Astrocyte (in vitro differentiated cells and primary cell): ENCODE measurements at regions not wholly inside any gene's neighbourhood (a gene's known extent, or its start where the extent isn't known, plus 50 kb on each side); places are given as distances from the start of the nearest gene placed in this dataset.

Experiments used
- DNase-seq: peaks from one replicate; pipeline ENCODE4 v3.0.0-alpha.2; 2010; ENCODE audit warnings: low read depth
- FAIRE-seq: peaks from 2 replicates; lab custom pipeline; 2011; peaks lifted over from hg19 to GRCh38; lab: Jason Lieb, UNC
- H2AFZ ChIP-seq: 2 replicates; pipeline ENCODE4 v1.6.0; 2012; ENCODE audit warnings: low read depth, low read length, inconsistent platforms
- H3K27ac ChIP-seq: 2 replicates; pipeline ENCODE4 v1.5.1; 2011; ENCODE audit warnings: low read depth, low read length, inconsistent platforms
- H3K27me3 ChIP-seq: 2 replicates; pipeline ENCODE4 v1.6.0; 2011; ENCODE audit warnings: low read length, inconsistent platforms; ENCODE audit not compliant: insufficient read depth
- H3K36me3 ChIP-seq: 2 replicates; pipeline ENCODE4 v1.5.1; 2011; ENCODE audit warnings: low read length, inconsistent platforms; ENCODE audit not compliant: insufficient read depth
- H3K4me1 ChIP-seq: 2 replicates; pipeline ENCODE4 v1.5.1; 2011; ENCODE audit warnings: low read length, inconsistent platforms; ENCODE audit not compliant: insufficient read depth
- H3K4me2 ChIP-seq: 2 replicates; pipeline ENCODE4 v1.6.0; 2012; ENCODE audit warnings: low read length, inconsistent platforms
- H3K4me3 ChIP-seq: 2 replicates; pipeline ENCODE4 v1.5.1; 2011; ENCODE audit warnings: low read depth, mild to moderate bottlenecking, low read length, inconsistent platforms; ENCODE audit not compliant: insufficient read depth
- H3K79me2 ChIP-seq: 2 replicates; pipeline ENCODE4 v1.6.0; 2012; ENCODE audit warnings: mild to moderate bottlenecking, low read length, inconsistent platforms; ENCODE audit not compliant: insufficient read depth
- H3K9ac ChIP-seq: 2 replicates; pipeline ENCODE4 v1.6.0; 2012; ENCODE audit warnings: mild to moderate bottlenecking, low read length, inconsistent platforms
- H3K9me3 ChIP-seq: 2 replicates; pipeline ENCODE4 v1.5.1; 2012; ENCODE audit warnings: low read depth, mild to moderate bottlenecking, low read length, inconsistent platforms; ENCODE audit not compliant: insufficient read depth
- H4K20me1 ChIP-seq: 2 replicates; pipeline ENCODE4 v1.6.0; 2012; ENCODE audit warnings: low read length, inconsistent platforms; ENCODE audit not compliant: insufficient read depth
- H3K27ac Mint-ChIP-seq: one replicate; pipeline ENCODE4 v1.8.0; 2021; ENCODE audit warnings: mild to moderate bottlenecking, mixed read lengths; ENCODE audit not compliant: unreplicated experiment
- H3K27me3 Mint-ChIP-seq: one replicate; pipeline ENCODE4 v1.8.0; 2021; ENCODE audit warnings: low read depth, mixed read lengths; ENCODE audit not compliant: unreplicated experiment
- H3K36me3 Mint-ChIP-seq: one replicate; pipeline ENCODE4 v1.8.0; 2021; ENCODE audit warnings: low read depth, mixed read lengths; ENCODE audit not compliant: unreplicated experiment
- H3K4me1 Mint-ChIP-seq: one replicate; pipeline ENCODE4 v1.8.0; 2021; ENCODE audit warnings: low read depth, mixed read lengths; ENCODE audit not compliant: unreplicated experiment
- H3K4me3 Mint-ChIP-seq: one replicate; pipeline ENCODE4 v1.8.0; 2021; ENCODE audit warnings: mild to moderate bottlenecking, moderate library complexity, mixed read lengths; ENCODE audit not compliant: unreplicated experiment
- H3K9me3 Mint-ChIP-seq: one replicate; pipeline ENCODE4 v1.8.0; 2021; ENCODE audit warnings: mild to moderate bottlenecking, mixed read lengths; ENCODE audit not compliant: unreplicated experiment
- EZH2 ChIP-seq: IDR thresholded peaks from 2 replicates; pipeline ENCODE4 v1.6.1; 2012; ENCODE audit warnings: mild to moderate bottlenecking, low read length, inconsistent platforms; ENCODE audit not compliant: insufficient read depth
- TF ChIP-seq, protein P1 (sequence below): IDR thresholded peaks from 2 replicates; pipeline ENCODE4 v1.5.1; 2011; ENCODE audit warnings: low read depth, mild to moderate bottlenecking, inconsistent platforms, low read length, moderate library complexity; ENCODE audit not compliant: insufficient read depth

DNA sequence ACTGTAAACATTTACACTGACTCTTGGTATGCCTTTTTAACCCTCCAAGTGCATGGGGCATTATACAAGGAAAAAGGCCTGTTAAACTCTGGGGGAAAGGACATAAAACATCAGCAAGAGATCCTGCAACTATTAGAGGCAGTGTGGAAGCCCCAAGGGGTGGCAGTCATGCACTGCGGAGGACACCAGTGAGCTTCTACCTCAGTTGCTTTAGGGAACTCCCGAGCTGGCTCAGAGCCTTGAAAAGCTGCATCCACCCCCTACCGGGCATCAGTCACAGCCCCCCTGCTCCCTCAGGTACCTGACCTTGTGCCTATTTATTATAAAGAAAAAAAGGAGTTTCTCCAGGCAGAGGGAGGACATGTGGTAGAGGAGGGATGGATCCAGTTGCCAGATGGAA lies 695.6 kb upstream of the LMO3 start:
- no peak overlapping the region for H3K9ac ChIP-seq
- peaks cover 2% of the 10 kb centered on the region for H3K9me3 ChIP-seq
- H4K20me1 ChIP-seq, result no peaks in the 10 kb centered on the region
- Mint-ChIP-seq H3K4me3 (no peak overlapping the region), H3K27ac (no peak overlapping the region), H3K27me3 (no peaks in the 10 kb centered on the region), H3K9me3 (peaks cover 18% of the 10 kb centered on the region), H3K4me1 (no peaks in the 10 kb centered on the region), H3K36me3 (no peaks in the 10 kb centered on the region)
- H3K27me3 ChIP-seq, result no peaks in the 10 kb centered on the region
- H3K36me3 ChIP-seq, result no peaks in the 10 kb centered on the region
- DNase-seq, result no peak
- no peak overlapping the region for H3K4me2 ChIP-seq
- H3K79me2 ChIP-seq, result no peaks in the 10 kb centered on the region
- TF ChIP-seq, protein P1, sequence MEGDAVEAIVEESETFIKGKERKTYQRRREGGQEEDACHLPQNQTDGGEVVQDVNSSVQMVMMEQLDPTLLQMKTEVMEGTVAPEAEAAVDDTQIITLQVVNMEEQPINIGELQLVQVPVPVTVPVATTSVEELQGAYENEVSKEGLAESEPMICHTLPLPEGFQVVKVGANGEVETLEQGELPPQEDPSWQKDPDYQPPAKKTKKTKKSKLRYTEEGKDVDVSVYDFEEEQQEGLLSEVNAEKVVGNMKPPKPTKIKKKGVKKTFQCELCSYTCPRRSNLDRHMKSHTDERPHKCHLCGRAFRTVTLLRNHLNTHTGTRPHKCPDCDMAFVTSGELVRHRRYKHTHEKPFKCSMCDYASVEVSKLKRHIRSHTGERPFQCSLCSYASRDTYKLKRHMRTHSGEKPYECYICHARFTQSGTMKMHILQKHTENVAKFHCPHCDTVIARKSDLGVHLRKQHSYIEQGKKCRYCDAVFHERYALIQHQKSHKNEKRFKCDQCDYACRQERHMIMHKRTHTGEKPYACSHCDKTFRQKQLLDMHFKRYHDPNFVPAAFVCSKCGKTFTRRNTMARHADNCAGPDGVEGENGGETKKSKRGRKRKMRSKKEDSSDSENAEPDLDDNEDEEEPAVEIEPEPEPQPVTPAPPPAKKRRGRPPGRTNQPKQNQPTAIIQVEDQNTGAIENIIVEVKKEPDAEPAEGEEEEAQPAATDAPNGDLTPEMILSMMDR, result no peak
- no peak for TF ChIP-seq EZH2
- FAIRE-seq, result no peak
- H3K4me3 ChIP-seq, result no peak overlapping the region
- H3K27ac ChIP-seq, result no peak overlapping the region
- H2AFZ ChIP-seq, result no peak overlapping the region
- no peaks in the 10 kb centered on the region for H3K4me1 ChIP-seq

DNA sequence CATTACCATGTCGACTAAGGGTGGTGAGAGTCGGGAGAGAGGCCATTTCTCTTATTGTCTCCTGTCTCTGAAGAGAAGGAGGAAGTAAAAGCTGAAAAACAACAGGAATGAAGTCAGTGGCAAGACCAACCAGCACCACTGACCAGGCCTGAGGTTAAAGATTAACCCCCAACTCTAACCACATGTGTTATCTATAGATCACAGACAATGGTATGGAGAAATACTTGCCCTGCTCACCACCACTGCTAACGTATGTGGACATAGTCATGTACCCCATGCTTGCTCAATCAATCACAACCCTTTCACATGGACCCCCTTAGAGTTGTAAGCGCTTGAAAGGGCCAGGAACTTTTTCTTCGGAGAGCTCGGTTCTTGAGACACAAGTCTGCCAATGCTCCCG lies 690.9 kb upstream of the LMO3 start:
- Mint-ChIP-seq H3K9me3 (peaks cover 9% of the 10 kb centered on the region), H3K4me1 (no peaks in the 10 kb centered on the region), H3K27ac (no peak overlapping the region), H3K4me3 (no peak overlapping the region), H3K36me3 (no peaks in the 10 kb centered on the region), H3K27me3 (no peaks in the 10 kb centered on the region)
- no peaks in the 10 kb centered on the region for H3K36me3 ChIP-seq
- no peak overlapping the region for H3K9ac ChIP-seq
- no peaks in the 10 kb centered on the region for H3K79me2 ChIP-seq
- no peaks in the 10 kb centered on the region for H4K20me1 ChIP-seq
- H3K4me2 ChIP-seq, result no peak overlapping the region
- no peaks in the 10 kb centered on the region for H3K27me3 ChIP-seq
- H3K4me1 ChIP-seq, result no peaks in the 10 kb centered on the region
- FAIRE-seq (no peak), DNase-seq (no peak)
- TF ChIP-seq, protein P1, result no peak
- no peak for TF ChIP-seq EZH2
- peaks cover under 1% of the 10 kb centered on the region for H3K9me3 ChIP-seq
- no peak overlapping the region for H2AFZ ChIP-seq
- H3K4me3 ChIP-seq, result no peak overlapping the region
- H3K27ac ChIP-seq, result no peak overlapping the region

DNA sequence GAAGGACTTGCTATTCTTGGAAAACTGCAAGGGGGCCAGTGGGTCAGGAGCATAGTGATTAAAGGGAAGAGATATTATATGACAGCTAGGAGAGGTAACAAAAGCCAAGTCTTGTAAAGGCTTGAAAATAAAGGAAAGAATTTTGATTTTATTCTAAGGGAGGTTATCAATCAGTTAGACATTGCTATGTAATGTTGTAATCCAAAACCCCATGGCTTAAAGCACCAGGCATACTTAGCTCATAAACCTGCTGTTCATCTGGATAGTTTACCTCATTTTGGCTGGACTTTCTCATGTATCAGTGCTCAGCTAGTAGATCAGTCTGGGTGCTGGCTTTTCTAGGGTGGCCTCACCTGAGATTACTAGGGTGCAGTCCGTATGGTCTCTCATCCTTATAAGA lies 680.9 kb upstream of the LMO3 start:
- H3K4me2 ChIP-seq, result no peak overlapping the region
- H3K4me1 ChIP-seq, result no peaks in the 10 kb centered on the region
- FAIRE-seq (no peak), DNase-seq (no peak)
- H3K4me1 Mint-ChIP-seq, result peaks cover 4% of the 10 kb centered on the region
- H3K79me2 ChIP-seq, result no peaks in the 10 kb centered on the region
- no peaks in the 10 kb centered on the region for H3K36me3 ChIP-seq
- H3K9me3 ChIP-seq, result peaks cover 2% of the 10 kb centered on the region
- H3K27me3 Mint-ChIP-seq, result no peaks in the 10 kb centered on the region
- H3K9me3 Mint-ChIP-seq, result peaks cover 9% of the 10 kb centered on the region
- TF ChIP-seq, protein P1, result no peak
- TF ChIP-seq EZH2, result no peak
- H3K27ac ChIP-seq, result no peak overlapping the region
- H3K9ac ChIP-seq, result no peak overlapping the region
- no peak overlapping the region for H3K4me3 ChIP-seq
- no peaks in the 10 kb centered on the region for H4K20me1 ChIP-seq
- H3K27me3 ChIP-seq, result no peaks in the 10 kb centered on the region
- no peak overlapping the region for H3K27ac Mint-ChIP-seq
- no peak overlapping the region for H3K4me3 Mint-ChIP-seq
- H2AFZ ChIP-seq, result no peak overlapping the region
- H3K36me3 Mint-ChIP-seq, result no peaks in the 10 kb centered on the region
